Fibroblast of skin of left quadriceps (primary cell): ENCODE measurements at regions not wholly inside any gene's neighbourhood (a gene's known extent, or its start where the extent isn't known, plus 50 kb on each side); places are given as distances from the start of the nearest gene placed in this dataset.
"Not testable (repeated sequence)": the region's sequence is repeated elsewhere in the genome, so short reads cannot be mapped to it uniquely, and the experiment has no call there.

Source experiments
- DNase-seq, 2 experiments: peaks; one replicate each; pipeline ENCODE4 v3.0.0-alpha.2; 2013; ENCODE audit warnings: low read depth in 2 of 2

GRCh38 chr5:155114655-155115054, 101.1 kb downstream of the KIF4B start:
- DNase-seq: no peak

- no peak for DNase-seq
Observed at GRCh38 chr5:155116456-155117251, 103.1 kb downstream of the KIF4B start.

GRCh38 chr5:155125551-155126095, 112.1 kb downstream of the KIF4B start:
- no peak for DNase-seq

GRCh38 chr5:155126573-155126972, 113.0 kb downstream of the KIF4B start:
- DNase-seq: no peak

- DNase-seq: no peak
Observed at GRCh38 chr5:155127552-155127951, 114.0 kb downstream of the KIF4B start.

GRCh38 chr5:155128786-155129512, 115.4 kb downstream of the KIF4B start:
- DNase-seq: no peak

GRCh38 chr5:155129513-155129880, 115.9 kb downstream of the KIF4B start:
- DNase-seq: no peak

GRCh38 chr5:155134130-155134529, 120.6 kb downstream of the KIF4B start:
- no peak for DNase-seq

- no peak for DNase-seq
Observed at GRCh38 chr5:155136216-155136850, 122.8 kb downstream of the KIF4B start.

GRCh38 chr5:155137683-155138082, 124.1 kb downstream of the KIF4B start:
- no peak for DNase-seq

- no peak for DNase-seq
Observed at GRCh38 chr5:155140646-155141045, 127.1 kb downstream of the KIF4B start.

GRCh38 chr5:155144956-155145355, 131.4 kb downstream of the KIF4B start:
- DNase-seq: no peak

GRCh38 chr5:155147222-155147621, 133.7 kb downstream of the KIF4B start:
- no peak for DNase-seq

- DNase-seq: no peak
Observed at GRCh38 chr5:155148694-155149093, 135.1 kb downstream of the KIF4B start.

GRCh38 chr5:155150012-155150411, 136.5 kb downstream of the KIF4B start:
- DNase-seq: no peak

- DNase-seq: no peak
Observed at GRCh38 chr5:155154973-155155372, 141.4 kb downstream of the KIF4B start.

- not testable (repeated sequence) for DNase-seq
Observed at GRCh38 chr5:155163084-155163483, 149.5 kb downstream of the KIF4B start.

- no peak for DNase-seq
Observed at GRCh38 chr5:155167736-155168135, 154.2 kb downstream of the KIF4B start.

- DNase-seq: no peak
Observed at GRCh38 chr5:155181542-155181941, 168.0 kb downstream of the KIF4B start.

- DNase-seq: no peak
Observed at GRCh38 chr5:155189476-155189875, 175.9 kb downstream of the KIF4B start.

GRCh38 chr5:155189981-155190380, 176.4 kb downstream of the KIF4B start:
- DNase-seq: no peak

- no peak for DNase-seq
Observed at GRCh38 chr5:155193029-155193428, 179.5 kb downstream of the KIF4B start.
